GM18861 (cell line): ENCODE measurements at regions not wholly inside any gene's neighbourhood (a gene's known extent, or its start where the extent isn't known, plus 50 kb on each side); places are given as distances from the start of the nearest gene placed in this dataset.
"Not testable (repeated sequence)": the region's sequence is repeated elsewhere in the genome, so short reads cannot be mapped to it uniquely, and the experiment has no call there.

Experiments
- ATAC-seq: cut with Tn5 transposase; IDR thresholded peaks from one replicate; pipeline ENCODE4 v1.9.1; 2021; ENCODE audit not compliant: unreplicated experiment

- not testable (repeated sequence) for ATAC-seq
Measured at GRCh38 chr4:138860357-138860756, 155.2 kb upstream of the NOCT start.

GRCh38 chr4:138859254-138859653 is 156.3 kb upstream of the NOCT start:
- no peak for ATAC-seq

- no peak for ATAC-seq
Measured at GRCh38 chr4:138858419-138858818, 157.2 kb upstream of the NOCT start.

- ATAC-seq: no peak
Measured at GRCh38 chr4:138857416-138857815, 158.2 kb upstream of the NOCT start.

GRCh38 chr4:138852681-138853080 is 162.9 kb upstream of the NOCT start:
- no peak for ATAC-seq

GRCh38 chr4:138851391-138852335 is 163.9 kb upstream of the NOCT start:
- no peak for ATAC-seq

GRCh38 chr4:138845664-138846063 is 169.9 kb upstream of the NOCT start:
- no peak for ATAC-seq

- no peak for ATAC-seq
Measured at GRCh38 chr4:138845054-138845453, 170.5 kb upstream of the NOCT start.

GRCh38 chr4:138843616-138844015 is 172.0 kb upstream of the NOCT start:
- ATAC-seq: no peak

- ATAC-seq: no peak
Measured at GRCh38 chr4:138841343-138841742, 174.2 kb upstream of the NOCT start.

- ATAC-seq: no peak
Measured at GRCh38 chr4:138838251-138838650, 177.3 kb upstream of the NOCT start.

GRCh38 chr4:138835832-138836533 is 179.6 kb upstream of the NOCT start:
- ATAC-seq: peak; percentile 28

GRCh38 chr4:138833974-138834373 is 181.6 kb upstream of the NOCT start:
- peak; percentile 77 for ATAC-seq

GRCh38 chr4:138832563-138832962 is 183.0 kb upstream of the NOCT start:
- ATAC-seq: no peak

- no peak for ATAC-seq
Measured at GRCh38 chr4:138831948-138832347, 183.6 kb upstream of the NOCT start.

- ATAC-seq: no peak
Measured at GRCh38 chr4:138828926-138829325, 186.7 kb upstream of the NOCT start.

GRCh38 chr4:138826754-138827153 is 188.8 kb upstream of the NOCT start:
- no peak for ATAC-seq

- no peak for ATAC-seq
Measured at GRCh38 chr4:138826322-138826721, 189.3 kb upstream of the NOCT start.

GRCh38 chr4:138821331-138821730 is 194.2 kb upstream of the NOCT start:
- ATAC-seq: no peak

GRCh38 chr4:138816875-138817274 is 198.7 kb upstream of the NOCT start:
- ATAC-seq: no peak

- ATAC-seq: no peak
Measured at GRCh38 chr4:138815811-138816210, 199.8 kb upstream of the NOCT start.

GRCh38 chr4:138805736-138806135 is 209.8 kb upstream of the NOCT start:
- no peak for ATAC-seq
